A673 (cell line): ENCODE measurements at regions not wholly inside any gene's neighbourhood (a gene's known extent, or its start where the extent isn't known, plus 50 kb on each side); places are given as distances from the start of the nearest gene placed in this dataset.

ENCODE experiments used
- EZH2 ChIP-seq: fragments of 200-600 bp; sonication (generic); IDR thresholded peaks from 2 replicates; pipeline ENCODE4 v1.6.1; 2017; ENCODE audit warnings: borderline replicate concordance, low read depth, mild to moderate bottlenecking, mixed read lengths, antibody characterized with exemption, low read length; ENCODE audit not compliant: poor library complexity, severe bottlenecking
- TF ChIP-seq, protein P1 (sequence below): fragments of 300-800, 200-600 bp; sonication (generic); conservative IDR thresholded peaks from 2 replicates; pipeline ENCODE4 v1.5.1; 2017; ENCODE audit warnings: low read depth, mild to moderate bottlenecking, antibody characterized with exemption, low read length, moderate library complexity, mixed read lengths

DNA sequence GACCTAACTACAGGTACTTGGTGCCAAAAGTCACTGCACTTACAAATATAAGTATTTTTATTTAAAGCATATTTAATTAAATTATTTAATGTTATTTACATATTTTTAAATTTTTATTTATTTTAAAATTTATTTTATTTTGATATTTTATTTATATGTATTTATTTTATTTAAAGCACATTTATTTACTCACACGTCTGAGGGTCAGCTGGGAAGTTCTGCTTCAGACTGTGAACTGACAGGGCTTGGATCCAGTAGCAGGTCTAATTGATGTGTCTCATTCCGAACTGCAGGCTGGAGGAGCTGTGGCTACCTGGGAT is 392.5 kb downstream of the GBA3 start:
- TF ChIP-seq, protein P1, sequence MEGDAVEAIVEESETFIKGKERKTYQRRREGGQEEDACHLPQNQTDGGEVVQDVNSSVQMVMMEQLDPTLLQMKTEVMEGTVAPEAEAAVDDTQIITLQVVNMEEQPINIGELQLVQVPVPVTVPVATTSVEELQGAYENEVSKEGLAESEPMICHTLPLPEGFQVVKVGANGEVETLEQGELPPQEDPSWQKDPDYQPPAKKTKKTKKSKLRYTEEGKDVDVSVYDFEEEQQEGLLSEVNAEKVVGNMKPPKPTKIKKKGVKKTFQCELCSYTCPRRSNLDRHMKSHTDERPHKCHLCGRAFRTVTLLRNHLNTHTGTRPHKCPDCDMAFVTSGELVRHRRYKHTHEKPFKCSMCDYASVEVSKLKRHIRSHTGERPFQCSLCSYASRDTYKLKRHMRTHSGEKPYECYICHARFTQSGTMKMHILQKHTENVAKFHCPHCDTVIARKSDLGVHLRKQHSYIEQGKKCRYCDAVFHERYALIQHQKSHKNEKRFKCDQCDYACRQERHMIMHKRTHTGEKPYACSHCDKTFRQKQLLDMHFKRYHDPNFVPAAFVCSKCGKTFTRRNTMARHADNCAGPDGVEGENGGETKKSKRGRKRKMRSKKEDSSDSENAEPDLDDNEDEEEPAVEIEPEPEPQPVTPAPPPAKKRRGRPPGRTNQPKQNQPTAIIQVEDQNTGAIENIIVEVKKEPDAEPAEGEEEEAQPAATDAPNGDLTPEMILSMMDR: no peak
- TF ChIP-seq EZH2: no peak
